ENCODE measurements at regions not wholly inside any gene's neighbourhood (a gene's known extent, or its start where the extent isn't known, plus 50 kb on each side); places are given as distances from the start of the nearest gene placed in this dataset.
"Not testable (repeated sequence)": the region's sequence is repeated elsewhere in the genome, so short reads cannot be mapped to it uniquely, and the experiment has no call there.

DNA sequence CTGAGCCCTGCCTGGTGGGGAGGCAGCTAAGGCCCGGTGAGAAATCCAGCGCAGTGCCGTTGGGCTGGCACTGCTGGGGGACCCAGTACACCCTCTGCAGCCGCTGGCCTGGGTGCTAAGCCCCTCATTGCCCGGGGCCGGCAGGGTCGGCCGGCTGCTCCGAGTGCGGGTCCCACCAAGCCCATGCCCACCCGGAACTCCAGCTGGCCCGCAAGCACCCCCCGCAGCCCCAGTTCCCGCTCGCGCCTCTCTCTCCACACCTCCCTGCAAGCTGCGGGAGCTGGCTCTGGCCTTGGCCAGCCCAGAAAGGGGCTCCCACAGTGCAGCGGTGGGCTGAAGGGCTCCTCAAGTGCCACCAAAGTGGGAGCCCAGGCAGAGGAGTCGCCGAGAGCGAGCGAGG lies 225.1 kb upstream of the ANKH start:
- not testable (repeated sequence) for DNase-seq (ENCODE audit: low read depth)

GRCh38 chr5:15092801-15093200 lies 221.2 kb upstream of the ANKH start:
- DNase-seq (ENCODE audit: low read depth) = no peak

- DNase-seq (ENCODE audit: low read depth) = no peak
Measured at GRCh38 chr5:15085671-15086070, 214.1 kb upstream of the ANKH start.

DNA sequence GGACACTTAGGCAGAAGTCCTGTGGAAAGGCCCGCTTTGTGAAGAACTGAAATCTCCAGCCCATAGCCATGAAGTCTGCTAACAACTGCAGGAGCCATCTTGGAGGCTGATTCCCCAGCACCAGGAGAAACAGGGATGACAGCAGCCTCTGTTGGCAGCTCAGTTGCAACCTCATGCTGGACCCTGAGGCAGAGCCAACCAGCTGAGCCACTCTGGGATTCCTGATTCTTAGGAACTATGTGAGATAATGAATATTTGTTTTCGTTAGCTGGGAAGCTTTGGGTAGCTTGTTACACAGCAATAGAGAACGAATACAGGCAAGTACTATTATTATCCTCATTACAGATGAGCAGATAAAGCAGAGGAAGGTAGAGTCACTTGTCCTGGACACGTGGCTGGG lies 210.5 kb upstream of the ANKH start:
- no peak for DNase-seq (ENCODE audit: low read depth)

- DNase-seq (ENCODE audit: low read depth) = no peak
Measured at GRCh38 chr5:15080219-15080618, 208.6 kb upstream of the ANKH start.

GRCh38 chr5:15079566-15079965 lies 208.0 kb upstream of the ANKH start:
- DNase-seq (ENCODE audit: low read depth) = no peak

DNA sequence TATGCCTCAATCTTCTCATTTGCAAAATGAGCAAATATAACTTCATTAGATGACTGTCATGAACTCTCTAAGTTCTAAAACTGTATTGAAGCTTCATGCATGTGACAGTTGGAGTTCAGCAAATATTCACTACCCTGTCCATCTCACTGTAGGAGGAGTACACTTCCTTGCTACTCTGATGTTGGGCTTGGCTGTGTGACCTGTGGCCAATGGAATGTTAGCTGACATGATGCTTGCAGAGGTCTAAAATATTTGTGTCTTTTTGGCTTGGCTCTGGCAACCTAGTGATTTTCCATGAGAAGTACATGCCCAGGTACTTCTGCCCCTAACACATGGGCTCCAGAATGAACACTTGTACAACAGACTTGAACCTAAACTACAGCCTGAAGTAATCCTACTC lies 203.1 kb upstream of the ANKH start:
- no peak for DNase-seq (ENCODE audit: low read depth)

GRCh38 chr5:15073453-15073852 lies 201.9 kb upstream of the ANKH start:
- DNase-seq (ENCODE audit: low read depth) = no peak

DNA sequence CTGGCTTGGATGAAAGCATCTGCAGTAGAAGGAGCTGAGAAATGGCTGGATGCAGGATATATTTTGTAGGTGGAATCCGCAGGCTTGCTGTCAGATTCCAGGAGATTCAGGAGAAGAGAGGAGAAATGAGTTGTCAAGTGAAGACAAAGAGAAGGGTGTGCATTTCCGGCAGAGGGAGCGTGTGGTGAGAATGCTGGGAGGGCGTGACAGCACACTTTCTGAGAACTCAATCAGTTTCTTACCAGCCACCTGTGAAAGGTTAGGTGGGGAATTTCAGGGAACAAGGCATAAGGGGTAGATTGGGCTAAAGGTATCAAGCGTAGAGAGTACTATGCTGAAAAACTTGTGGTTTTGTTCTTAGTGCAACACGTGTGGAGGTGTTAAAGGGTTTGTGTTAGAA lies 199.3 kb upstream of the ANKH start:
- no peak for DNase-seq (ENCODE audit: low read depth)

- DNase-seq (ENCODE audit: low read depth) = no peak
Measured at GRCh38 chr5:15069407-15069905, 197.9 kb upstream of the ANKH start.

GRCh38 chr5:15065091-15065490 lies 193.5 kb upstream of the ANKH start:
- no peak for DNase-seq (ENCODE audit: low read depth)

GRCh38 chr5:15064396-15064795 lies 192.8 kb upstream of the ANKH start:
- no peak for DNase-seq (ENCODE audit: low read depth)

- DNase-seq (ENCODE audit: low read depth) = no peak
Measured at GRCh38 chr5:15056988-15057592, 185.5 kb upstream of the ANKH start.

DNA sequence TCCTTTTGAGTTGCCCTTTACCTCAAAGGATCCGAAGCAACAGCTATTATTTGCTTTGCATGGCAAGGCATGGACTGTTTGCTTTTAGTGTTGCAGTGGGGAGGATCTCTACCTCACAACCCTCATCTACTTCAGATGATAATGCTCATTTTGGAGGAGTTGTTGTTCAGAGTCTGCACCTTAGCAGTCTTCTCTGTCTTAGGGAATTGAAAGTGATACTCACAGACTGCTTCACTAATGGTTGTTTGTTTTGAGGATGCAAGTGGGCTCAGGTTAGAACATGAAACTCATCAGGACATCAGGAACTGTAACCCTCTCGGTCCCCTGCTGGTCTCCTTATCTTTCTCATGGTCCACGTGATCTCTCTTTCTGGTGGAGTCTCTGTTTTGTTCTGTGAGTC lies 172.9 kb upstream of the ANKH start:
- no peak for DNase-seq (ENCODE audit: low read depth)

GRCh38 chr5:15037247-15037908 lies 165.8 kb upstream of the ANKH start:
- DNase-seq (ENCODE audit: low read depth) = no peak

DNA sequence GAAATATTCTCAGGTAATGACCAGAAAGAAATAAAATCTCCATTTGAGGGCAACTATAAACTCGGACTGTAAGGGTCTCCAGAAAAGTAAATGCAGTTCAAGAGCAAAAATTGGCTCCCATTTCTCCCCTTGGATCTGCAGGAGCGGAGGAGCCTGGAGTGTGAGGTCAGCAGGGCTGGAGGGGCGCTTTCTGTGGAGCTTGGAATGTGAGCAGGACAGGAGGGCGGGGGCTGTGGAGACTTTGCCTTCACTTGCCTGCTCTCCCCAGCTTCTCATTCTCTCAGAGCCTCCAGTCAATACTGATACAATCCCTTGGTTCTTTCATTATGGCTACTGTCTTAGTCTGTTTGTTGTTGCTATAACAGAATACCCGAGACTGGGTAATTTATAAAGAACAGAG lies 162.8 kb upstream of the ANKH start:
- no peak for DNase-seq (ENCODE audit: low read depth)

DNA sequence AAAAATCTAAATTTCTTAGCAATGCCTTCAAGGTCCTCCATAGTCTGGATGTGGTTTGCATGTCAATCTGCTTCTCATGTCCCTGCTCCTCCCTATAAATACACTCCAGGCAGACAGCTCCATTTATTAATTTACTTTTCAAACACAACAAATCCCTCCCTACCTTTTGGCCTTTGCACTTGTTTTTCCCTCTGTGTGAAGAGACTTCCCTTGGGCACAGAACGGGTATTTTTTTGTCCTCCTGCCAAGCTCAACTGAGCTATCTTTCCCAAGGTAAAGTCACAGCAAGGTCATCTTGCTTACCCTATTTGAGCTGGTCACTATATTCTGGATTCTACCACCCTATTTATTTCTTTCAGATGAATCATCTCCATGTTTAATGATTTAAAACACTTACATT lies 159.6 kb upstream of the ANKH start:
- DNase-seq (ENCODE audit: low read depth) = no peak

- DNase-seq (ENCODE audit: low read depth) = no peak
Measured at GRCh38 chr5:15027764-15028163, 156.2 kb upstream of the ANKH start.

GRCh38 chr5:15026944-15027343 lies 155.4 kb upstream of the ANKH start:
- DNase-seq (ENCODE audit: low read depth) = no peak

GRCh38 chr5:15026011-15026893 lies 154.7 kb upstream of the ANKH start:
- DNase-seq (ENCODE audit: low read depth) = no peak

DNA sequence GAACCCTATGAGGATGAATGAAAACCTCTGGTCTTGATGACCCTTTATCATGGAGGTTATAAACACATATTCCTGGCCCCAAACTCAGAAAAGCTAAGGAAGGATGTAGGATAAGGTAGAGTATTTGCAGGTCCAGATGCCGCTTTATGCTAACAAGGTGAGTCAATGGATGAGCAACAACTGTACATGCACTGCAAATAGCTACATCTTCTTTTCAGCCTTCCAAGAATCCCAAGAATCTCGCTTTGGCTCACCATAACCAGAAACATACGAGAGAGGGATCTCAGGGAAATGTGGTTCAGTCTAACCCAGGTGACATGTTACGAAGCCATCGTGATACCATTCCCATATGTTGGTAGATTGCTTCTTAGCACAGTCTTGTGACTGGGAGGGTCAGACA lies 152.3 kb upstream of the ANKH start:
- DNase-seq (ENCODE audit: low read depth) = no peak

- DNase-seq (ENCODE audit: low read depth) = no peak
Measured at GRCh38 chr5:15023266-15023665, 151.7 kb upstream of the ANKH start.

Data from activated gamma-delta T cell treated with anti-CD3 and anti-CD28 coated beads, Interleukin-2, amount 50 U/mL, for 16 hours (primary cell).